ENCODE measurements at regions not wholly inside any gene's neighbourhood (a gene's known extent, or its start where the extent isn't known, plus 50 kb on each side); places are given as distances from the start of the nearest gene placed in this dataset.

DNA sequence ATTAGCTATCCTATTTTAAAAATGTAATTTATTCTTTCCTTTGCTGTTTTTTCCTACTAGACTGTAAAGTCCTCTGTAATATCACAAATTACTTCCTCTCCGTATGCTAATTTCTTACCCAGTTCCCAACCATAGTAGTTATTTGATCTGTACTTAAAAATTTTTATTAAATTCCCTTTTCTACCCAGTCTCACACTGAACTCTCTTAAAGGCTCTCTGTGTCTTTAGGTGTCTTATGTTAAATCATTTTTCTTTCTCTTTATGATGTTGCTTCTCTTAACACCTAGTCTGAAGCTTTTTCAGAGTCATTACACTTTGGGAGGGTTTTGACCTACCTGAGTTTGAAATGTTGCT lies 378.6 kb downstream of the NSUN3 start (continued):
- TF ChIP-seq, protein P1, sequence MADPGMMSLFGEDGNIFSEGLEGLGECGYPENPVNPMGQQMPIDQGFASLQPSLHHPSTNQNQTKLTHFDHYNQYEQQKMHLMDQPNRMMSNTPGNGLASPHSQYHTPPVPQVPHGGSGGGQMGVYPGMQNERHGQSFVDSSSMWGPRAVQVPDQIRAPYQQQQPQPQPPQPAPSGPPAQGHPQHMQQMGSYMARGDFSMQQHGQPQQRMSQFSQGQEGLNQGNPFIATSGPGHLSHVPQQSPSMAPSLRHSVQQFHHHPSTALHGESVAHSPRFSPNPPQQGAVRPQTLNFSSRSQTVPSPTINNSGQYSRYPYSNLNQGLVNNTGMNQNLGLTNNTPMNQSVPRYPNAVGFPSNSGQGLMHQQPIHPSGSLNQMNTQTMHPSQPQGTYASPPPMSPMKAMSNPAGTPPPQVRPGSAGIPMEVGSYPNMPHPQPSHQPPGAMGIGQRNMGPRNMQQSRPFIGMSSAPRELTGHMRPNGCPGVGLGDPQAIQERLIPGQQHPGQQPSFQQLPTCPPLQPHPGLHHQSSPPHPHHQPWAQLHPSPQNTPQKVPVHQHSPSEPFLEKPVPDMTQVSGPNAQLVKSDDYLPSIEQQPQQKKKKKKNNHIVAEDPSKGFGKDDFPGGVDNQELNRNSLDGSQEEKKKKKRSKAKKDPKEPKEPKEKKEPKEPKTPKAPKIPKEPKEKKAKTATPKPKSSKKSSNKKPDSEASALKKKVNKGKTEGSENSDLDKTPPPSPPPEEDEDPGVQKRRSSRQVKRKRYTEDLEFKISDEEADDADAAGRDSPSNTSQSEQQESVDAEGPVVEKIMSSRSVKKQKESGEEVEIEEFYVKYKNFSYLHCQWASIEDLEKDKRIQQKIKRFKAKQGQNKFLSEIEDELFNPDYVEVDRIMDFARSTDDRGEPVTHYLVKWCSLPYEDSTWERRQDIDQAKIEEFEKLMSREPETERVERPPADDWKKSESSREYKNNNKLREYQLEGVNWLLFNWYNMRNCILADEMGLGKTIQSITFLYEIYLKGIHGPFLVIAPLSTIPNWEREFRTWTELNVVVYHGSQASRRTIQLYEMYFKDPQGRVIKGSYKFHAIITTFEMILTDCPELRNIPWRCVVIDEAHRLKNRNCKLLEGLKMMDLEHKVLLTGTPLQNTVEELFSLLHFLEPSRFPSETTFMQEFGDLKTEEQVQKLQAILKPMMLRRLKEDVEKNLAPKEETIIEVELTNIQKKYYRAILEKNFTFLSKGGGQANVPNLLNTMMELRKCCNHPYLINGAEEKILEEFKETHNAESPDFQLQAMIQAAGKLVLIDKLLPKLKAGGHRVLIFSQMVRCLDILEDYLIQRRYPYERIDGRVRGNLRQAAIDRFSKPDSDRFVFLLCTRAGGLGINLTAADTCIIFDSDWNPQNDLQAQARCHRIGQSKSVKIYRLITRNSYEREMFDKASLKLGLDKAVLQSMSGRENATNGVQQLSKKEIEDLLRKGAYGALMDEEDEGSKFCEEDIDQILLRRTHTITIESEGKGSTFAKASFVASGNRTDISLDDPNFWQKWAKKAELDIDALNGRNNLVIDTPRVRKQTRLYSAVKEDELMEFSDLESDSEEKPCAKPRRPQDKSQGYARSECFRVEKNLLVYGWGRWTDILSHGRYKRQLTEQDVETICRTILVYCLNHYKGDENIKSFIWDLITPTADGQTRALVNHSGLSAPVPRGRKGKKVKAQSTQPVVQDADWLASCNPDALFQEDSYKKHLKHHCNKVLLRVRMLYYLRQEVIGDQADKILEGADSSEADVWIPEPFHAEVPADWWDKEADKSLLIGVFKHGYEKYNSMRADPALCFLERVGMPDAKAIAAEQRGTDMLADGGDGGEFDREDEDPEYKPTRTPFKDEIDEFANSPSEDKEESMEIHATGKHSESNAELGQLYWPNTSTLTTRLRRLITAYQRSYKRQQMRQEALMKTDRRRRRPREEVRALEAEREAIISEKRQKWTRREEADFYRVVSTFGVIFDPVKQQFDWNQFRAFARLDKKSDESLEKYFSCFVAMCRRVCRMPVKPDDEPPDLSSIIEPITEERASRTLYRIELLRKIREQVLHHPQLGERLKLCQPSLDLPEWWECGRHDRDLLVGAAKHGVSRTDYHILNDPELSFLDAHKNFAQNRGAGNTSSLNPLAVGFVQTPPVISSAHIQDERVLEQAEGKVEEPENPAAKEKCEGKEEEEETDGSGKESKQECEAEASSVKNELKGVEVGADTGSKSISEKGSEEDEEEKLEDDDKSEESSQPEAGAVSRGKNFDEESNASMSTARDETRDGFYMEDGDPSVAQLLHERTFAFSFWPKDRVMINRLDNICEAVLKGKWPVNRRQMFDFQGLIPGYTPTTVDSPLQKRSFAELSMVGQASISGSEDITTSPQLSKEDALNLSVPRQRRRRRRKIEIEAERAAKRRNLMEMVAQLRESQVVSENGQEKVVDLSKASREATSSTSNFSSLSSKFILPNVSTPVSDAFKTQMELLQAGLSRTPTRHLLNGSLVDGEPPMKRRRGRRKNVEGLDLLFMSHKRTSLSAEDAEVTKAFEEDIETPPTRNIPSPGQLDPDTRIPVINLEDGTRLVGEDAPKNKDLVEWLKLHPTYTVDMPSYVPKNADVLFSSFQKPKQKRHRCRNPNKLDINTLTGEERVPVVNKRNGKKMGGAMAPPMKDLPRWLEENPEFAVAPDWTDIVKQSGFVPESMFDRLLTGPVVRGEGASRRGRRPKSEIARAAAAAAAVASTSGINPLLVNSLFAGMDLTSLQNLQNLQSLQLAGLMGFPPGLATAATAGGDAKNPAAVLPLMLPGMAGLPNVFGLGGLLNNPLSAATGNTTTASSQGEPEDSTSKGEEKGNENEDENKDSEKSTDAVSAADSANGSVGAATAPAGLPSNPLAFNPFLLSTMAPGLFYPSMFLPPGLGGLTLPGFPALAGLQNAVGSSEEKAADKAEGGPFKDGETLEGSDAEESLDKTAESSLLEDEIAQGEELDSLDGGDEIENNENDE (IDR thresholded peaks at IDR 0.05; ENCODE audit: insufficient replicate concordance, low read length) = no peak
- TF ChIP-seq JUN (IDR thresholded peaks at IDR 0.05; ENCODE audit: low read depth, low read length) (no peak), JUND (IDR thresholded peaks at IDR 0.05; ENCODE audit: low read length) (no peak), FOSL1 (IDR thresholded peaks at IDR 0.05; ENCODE audit: insufficient read depth, low read depth, low read length) (no peak), POU5F1 (IDR thresholded peaks at IDR 0.05; ENCODE audit: low read depth, low read length) (no peak)

Measured in H1 (cell line).